ENCODE measurements at regions not wholly inside any gene's neighbourhood (a gene's known extent, or its start where the extent isn't known, plus 50 kb on each side); places are given as distances from the start of the nearest gene placed in this dataset.

- Histone ChIP-seq H3K27ac (no peak overlapping the region), H3K27me3 (ENCODE audit: low read depth) (no peaks in the 10 kb centered on the region), H3K4me3 (no peak overlapping the region), H3K36me3 (no peaks in the 10 kb centered on the region), H3K9me3 (no peaks in the 10 kb centered on the region), H3K4me1 (no peaks in the 10 kb centered on the region)
- no peak for TF ChIP-seq CTCF (IDR thresholded peaks at IDR 0.05)
- intact Hi-C loops (cut with DNase I), result no loop called here
- ATAC-seq (no peak), DNase-seq (no peak)
These were observed 190.7 kb downstream of the ZIC4 start for GRCh38 chr3:147215660-147216059.

- Histone ChIP-seq H3K9me3 (no peaks in the 10 kb centered on the region), H3K4me3 (no peak overlapping the region), H3K36me3 (no peaks in the 10 kb centered on the region), H3K27ac (no peak overlapping the region), H3K4me1 (no peaks in the 10 kb centered on the region), H3K27me3 (ENCODE audit: low read depth) (no peaks in the 10 kb centered on the region)
- no peak for DNase-seq
- ATAC-seq, result no peak
- TF ChIP-seq CTCF (IDR thresholded peaks at IDR 0.05), result no peak
- intact Hi-C loops (cut with DNase I), result no loop called here
These were observed 192.7 kb downstream of the ZIC4 start for GRCh38 chr3:147213633-147214032.

- TF ChIP-seq CTCF (IDR thresholded peaks at IDR 0.05), result no peak
- ATAC-seq (no peak), DNase-seq (no peak)
- intact Hi-C loops (cut with DNase I), result no loop called here
- H3K27me3 ChIP-seq (ENCODE audit: low read depth), result no peaks in the 10 kb centered on the region
- no peaks in the 10 kb centered on the region for H3K36me3 ChIP-seq
- no peaks in the 10 kb centered on the region for H3K4me1 ChIP-seq
- H3K27ac ChIP-seq, result no peak overlapping the region
- no peaks in the 10 kb centered on the region for H3K9me3 ChIP-seq
- H3K4me3 ChIP-seq, result no peak overlapping the region
These were observed 195.7 kb downstream of the ZIC4 start for GRCh38 chr3:147210676-147211075.

GRCh38 chr3:147201086-147201485, 205.3 kb downstream of the ZIC4 start:
- intact Hi-C loops (cut with DNase I), result no loop called here
- Histone ChIP-seq H3K4me1 (no peaks in the 10 kb centered on the region), H3K27ac (no peak overlapping the region), H3K9me3 (no peaks in the 10 kb centered on the region), H3K27me3 (ENCODE audit: low read depth) (no peaks in the 10 kb centered on the region), H3K36me3 (no peaks in the 10 kb centered on the region), H3K4me3 (no peak overlapping the region)
- ATAC-seq (no peak), DNase-seq (no peak)
- TF ChIP-seq CTCF (IDR thresholded peaks at IDR 0.05), result no peak

- Histone ChIP-seq H3K4me3 (no peak overlapping the region), H3K27me3 (ENCODE audit: low read depth) (no peaks in the 10 kb centered on the region), H3K4me1 (no peaks in the 10 kb centered on the region), H3K9me3 (no peaks in the 10 kb centered on the region), H3K27ac (no peak overlapping the region), H3K36me3 (no peaks in the 10 kb centered on the region)
- no peak for TF ChIP-seq CTCF (IDR thresholded peaks at IDR 0.05)
- ATAC-seq (no peak), DNase-seq (no peak)
- intact Hi-C loops (cut with DNase I), result no loop called here
These were observed 205.8 kb downstream of the ZIC4 start for GRCh38 chr3:147200545-147200944.

GRCh38 chr3:147197739-147198138, 208.6 kb downstream of the ZIC4 start:
- H3K27ac ChIP-seq, result no peak overlapping the region
- intact Hi-C loops (cut with DNase I), result no loop called here
- H3K36me3 ChIP-seq, result no peaks in the 10 kb centered on the region
- no peaks in the 10 kb centered on the region for H3K27me3 ChIP-seq (ENCODE audit: low read depth)
- no peak for TF ChIP-seq CTCF (IDR thresholded peaks at IDR 0.05)
- no peak for ATAC-seq
- no peak for DNase-seq
- H3K4me3 ChIP-seq, result no peak overlapping the region
- no peaks in the 10 kb centered on the region for H3K9me3 ChIP-seq
- H3K4me1 ChIP-seq, result no peaks in the 10 kb centered on the region

All from lower lobe of right lung (tissue), 2 donors.